NCI-H2171 treated with DMSO at 0.1 percent for 48 hours (cell line): ENCODE measurements at regions not wholly inside any gene's neighbourhood (a gene's known extent, or its start where the extent isn't known, plus 50 kb on each side); places are given as distances from the start of the nearest gene placed in this dataset.
"Not testable (repeated sequence)": the region's sequence is repeated elsewhere in the genome, so short reads cannot be mapped to it uniquely, and the experiment has no call there.

Experiments used
- DNase-seq: peaks from one replicate; lab custom pipeline; 2025; lab: John Stamatoyannopoulos, UW

DNA sequence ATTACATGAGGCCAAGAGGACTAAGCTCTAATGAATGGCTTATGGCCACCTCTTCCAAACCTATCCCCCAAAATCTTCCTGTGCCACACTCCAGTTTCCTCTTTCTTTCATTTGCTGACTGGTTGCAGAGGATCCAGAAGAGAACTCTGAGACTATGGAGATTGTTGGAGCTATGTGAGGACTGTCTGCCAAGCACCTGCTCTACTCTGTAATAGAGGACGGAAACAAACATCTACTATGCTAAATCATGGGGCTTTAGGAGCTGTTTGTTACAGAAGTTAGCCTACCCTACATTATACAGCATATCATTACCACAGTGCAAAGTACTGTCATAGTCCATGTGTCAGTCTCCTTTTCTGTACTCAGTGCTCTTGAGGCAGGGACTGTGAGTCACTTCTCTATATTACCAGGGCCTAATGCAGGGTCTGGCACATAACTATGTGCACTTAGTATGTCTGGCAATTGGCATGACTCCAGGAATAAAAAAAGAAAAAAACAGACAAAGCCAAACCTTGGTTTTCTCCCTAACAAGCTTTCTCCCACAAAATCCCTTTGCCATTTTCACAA, 95.1 kb downstream of the RPAP3 start:
- no peak for DNase-seq

DNA sequence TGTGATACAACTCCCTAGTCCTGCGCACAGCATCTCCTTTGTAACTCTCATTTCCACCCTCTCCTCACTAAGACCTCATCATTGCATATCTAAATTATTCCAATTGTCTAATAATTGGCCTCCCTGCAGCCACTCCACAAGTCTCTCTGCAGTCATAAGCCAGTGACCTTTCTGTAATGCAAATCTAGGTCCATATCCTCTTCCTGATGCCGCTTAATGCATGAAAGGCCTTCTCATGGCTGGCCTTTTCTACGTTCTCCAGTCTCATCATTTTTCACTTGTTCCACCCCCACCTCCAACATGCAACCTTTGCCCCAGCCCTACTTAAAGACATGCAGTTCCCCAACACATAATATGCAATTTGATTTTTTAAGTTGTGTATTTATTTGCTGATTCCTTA, 96.0 kb downstream of the RPAP3 start:
- DNase-seq = no peak

DNA sequence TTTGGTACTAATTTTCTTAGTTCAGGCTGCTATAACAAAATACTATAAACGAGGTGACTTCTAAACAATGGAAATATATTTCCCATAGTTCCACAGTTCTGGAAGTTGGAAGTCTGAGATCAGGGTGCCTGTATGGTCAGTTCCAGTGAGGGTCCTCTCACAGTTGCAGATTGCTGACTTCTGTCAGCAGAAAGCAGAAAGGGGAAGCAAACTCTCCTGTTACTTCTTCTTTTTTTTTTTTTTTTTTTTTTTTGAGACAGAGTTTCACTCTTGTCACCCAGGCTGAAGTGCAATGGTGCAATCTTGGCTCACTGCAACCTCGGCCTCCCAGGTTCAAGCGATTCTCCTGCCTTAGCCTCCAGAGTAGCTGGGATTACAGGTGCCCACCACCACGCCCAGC, 97.2 kb downstream of the RPAP3 start:
- not testable (repeated sequence) for DNase-seq

DNA sequence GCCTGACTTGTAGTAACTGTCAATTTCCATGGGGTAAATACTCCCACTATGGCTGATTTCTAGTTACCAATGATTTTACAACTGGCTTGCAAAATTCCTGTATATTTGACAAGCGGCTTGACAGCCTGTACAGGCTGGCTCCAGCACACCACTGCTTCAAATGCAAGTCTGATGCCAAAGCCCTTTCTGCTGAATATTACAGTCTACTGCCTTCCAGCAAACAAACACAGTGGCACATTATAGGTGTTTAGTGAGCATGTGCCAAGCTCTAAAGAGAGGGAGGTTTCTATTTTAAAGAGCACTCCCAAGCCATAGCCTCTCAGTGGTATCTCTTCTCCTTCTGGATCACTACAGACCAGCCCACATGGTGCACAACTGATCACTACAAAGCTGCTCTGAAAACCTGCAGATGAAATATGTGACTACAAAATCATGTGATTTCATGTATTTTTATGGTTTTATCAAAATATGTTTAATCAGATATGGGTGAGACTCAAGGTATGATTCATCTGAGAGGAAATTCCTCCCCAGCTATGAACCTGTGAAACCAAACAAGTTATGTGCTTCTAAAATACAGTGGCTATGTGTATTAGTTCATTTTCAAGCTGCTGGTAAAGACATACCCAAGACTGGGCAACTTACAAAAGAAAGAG, 101.5 kb downstream of the RPAP3 start:
- no peak for DNase-seq

DNA sequence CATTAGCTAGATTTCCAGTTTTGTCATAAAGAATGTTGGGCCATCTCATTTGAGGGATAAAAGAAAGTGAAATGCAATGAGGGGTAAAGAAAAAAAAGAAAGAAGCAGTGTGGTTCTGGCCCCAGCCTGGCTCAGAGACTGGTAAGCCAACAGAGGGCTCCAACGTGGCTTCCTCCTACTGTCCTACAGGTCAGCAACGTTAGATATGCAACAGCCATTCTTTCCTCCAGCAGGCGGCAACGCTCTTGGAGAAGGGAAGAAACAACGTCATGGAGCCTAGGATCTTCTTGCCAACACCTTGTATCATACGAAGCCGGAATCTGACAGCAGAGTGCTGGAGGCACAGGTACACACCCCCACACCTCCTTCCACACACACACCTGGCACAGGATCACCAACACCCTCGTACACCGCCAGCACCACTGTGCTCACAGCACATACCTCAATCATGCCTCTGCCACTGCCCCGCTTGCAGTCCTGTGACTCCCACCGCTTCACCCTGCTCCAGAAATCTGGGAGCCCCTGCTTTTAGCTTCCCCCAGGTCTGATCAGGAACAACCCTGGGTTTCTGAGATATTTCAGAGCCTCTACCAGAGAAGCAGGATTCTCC, 102.8 kb downstream of the RPAP3 start:
- no peak for DNase-seq

DNA sequence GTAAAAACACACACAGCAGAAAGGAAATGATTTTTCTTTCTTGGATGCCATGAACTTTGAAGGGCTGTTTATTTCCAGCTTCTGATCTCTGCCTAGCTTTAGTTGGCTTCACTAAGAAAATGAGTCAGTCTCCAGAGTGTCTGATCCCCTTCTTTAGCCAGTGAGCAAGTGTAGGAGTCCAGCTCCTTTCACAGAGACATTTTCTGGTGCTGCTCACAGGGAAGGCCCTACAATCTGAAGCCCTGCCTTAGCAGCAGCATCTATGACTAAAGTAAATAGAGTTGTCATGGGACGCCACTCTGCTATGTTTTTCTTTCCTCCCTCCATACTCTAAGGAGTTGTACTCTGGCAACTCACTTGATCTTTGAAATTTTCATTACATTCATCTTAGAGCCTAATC, 103.5 kb downstream of the RPAP3 start:
- DNase-seq = no peak

DNA sequence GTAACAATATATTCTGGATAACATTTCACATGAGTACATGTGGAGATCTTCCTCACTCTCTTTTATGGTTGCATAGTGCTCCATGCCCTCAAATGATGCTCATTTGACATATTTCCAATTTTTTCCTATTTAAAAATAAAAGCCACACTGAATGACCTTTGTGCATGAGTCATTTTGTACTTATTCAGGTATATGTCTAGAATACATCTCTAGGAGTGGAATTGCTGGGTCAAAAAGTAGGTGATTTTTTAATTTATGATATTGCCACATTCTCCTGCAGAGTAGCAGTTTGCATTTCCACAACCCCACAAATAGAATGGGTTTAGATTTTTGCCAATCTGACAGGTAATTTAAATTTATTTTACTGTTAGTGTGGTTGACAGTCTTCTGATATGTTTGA, 104.8 kb downstream of the RPAP3 start:
- no peak for DNase-seq

DNA sequence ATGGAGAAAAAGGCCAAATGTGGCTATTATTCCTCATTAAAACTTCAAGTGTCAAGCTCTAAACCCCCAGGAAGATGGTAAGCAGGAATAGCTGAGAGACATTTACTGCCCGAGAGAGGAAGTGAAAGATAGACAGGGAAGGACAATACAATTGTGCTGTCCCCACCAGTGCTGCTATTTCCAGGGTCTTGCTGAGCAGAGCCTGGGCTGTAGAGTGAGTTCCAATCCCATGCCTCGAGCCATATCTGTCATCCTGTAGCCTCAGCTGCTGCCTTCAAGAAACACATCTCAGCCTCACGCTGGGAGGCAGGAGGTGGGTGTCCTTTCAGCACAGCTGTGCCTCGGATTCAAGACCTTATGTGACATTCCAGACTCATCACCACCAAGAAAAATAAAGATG, 114.0 kb downstream of the RPAP3 start:
- DNase-seq = no peak

DNA sequence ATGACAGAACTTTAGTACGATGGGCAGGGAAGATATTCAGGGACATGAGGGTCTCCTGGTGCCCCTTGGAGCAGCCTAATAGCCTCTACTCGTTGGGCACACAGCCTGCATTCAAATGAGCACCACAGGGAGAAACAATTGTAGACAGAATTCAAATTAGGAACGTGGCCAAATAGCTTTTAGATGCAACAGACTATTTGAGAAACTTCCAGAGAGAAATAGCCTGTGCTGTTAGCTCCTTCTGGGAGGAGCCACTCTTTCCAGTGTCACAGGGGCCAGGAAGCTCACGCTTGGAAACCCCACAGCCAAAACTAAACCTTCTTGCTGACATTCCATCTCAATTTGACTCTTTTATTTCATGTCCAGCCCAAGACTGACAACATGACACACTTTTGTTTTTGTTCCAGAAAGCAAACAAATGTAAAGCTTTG, 114.5 kb downstream of the RPAP3 start:
- DNase-seq = no peak

DNA sequence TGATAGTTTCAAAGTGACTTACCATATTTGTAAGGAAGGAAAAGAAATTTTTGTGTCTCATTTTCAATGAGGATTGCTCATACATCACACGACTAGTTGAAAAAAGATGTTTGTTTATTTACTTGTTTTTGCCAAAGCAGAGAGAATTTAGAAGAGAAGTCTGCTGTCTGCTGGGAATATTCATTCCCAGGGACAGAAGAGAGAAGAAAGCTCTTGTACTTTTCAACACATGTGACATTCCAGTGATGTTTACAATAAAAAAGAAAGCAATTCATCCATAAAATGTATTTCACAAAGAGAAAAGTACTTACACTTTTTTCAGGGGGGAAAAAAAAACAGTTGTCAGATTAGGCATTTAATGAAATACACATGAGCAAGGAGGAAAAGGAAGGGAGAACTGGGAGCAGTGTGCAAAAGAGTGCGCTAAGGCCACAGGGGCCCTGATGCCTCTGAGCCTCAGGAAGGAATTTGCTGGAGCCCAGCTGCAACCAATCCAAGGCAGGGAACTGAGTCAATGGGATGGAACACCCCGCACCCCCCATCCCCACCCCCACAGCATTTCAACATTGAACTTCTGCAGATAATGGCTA, 115.0 kb downstream of the RPAP3 start:
- no peak for DNase-seq

DNA sequence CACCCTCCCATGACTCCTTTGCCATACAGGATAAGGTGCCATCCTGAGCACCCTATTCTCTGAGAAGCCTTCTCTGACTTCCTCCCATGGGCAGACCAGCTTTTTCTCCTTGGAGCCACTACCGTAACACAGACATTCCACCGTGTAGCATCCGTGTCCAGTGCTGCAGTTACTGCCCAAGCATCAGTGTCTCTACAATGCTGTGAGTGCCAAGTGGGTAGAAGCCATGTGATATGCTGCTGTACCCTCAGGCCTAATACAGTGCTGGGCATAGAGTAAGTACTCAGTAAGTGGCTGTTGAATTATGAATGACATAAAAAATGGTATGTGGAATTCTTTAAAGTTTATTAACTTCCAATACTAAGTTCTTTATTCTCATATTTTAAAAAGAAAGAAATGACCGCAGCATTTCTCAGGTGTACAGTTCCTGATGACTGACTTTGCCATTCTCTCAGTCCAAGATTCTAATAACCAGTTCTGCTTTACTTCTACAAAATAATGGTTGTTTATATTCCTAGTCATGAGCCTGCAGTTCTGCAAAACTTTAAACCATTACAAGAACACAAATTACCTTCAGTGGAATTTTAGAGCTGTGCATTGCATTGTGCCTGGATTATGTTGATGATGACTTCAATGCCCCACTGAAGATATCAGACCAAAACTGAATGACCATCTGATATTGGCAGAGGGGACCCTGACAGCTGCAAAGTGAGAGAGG, 118.7 kb downstream of the RPAP3 start:
- DNase-seq = no peak

DNA sequence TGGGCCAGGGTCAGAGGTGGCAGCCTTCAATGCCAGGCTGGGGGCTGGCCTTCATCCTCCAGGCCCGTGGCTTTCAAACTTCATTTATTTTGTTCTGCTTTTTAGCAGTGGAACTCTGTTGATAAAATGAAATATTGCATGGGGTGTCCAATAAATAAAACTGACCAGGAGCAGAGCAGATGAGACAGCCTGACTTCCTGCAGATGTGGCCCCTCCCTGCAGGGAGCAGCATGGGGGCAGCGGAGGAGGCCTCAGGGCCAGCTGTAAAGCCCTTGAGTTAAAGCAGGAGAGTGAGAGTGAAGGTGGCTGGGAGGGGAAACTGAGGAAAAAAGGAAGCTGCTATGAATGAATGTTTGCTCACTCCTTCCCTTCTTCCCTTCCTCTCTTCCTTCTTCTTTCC, 120.3 kb downstream of the RPAP3 start:
- DNase-seq = no peak

DNA sequence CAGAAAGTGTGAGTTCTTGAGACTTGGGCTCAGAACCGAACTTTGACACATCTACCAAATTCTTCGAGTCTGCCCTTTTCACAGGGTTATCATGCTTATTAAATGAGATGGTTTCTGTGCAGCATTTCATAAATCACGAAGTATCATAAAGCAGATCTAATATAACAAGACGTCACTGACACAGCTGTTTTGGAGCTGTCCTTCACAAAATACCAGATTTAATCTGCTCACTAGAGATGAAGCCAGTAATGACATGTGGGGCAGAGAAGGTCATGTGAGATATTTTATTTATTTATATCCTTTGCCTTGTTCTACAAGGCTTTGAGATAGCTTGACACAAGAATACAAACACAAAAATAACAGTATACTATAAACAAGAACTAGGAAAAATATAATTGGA, 127.0 kb downstream of the RPAP3 start:
- no peak for DNase-seq

DNA sequence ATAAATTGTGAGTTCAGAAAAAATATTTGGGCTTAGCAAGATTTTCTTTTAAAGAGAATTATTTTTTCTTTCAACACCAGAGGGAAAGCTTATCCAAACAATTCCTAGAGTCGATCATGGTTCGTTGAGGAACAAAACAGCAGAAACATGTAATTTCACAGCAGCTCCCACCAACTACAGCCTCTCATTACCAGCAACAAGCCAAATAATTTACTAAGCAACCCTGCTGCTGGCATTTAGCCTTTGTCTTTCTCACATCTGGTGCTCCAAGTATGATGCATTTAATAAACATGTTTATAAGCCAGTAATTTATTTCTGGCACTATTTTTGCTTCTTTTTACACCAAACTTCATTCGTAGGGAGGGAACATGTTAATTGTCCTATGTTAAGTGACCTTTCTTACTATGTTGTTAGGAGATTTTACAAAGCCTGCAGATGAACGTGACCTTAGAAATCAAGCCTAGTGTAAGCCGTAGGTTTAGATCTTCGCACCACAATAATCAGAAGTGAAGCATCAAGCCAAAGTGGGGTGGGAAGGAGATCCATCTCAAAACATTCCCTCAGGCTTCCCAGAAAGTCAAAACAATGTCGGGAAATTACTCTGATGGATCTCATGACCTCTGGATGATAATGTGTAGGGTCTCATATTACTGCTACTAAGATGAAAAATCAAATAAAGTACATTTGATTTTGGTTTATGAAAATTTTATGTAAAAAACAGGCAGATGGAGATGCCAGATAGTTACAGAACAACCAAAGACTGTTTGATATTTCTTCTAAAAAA, 128.4 kb downstream of the RPAP3 start:
- DNase-seq = no peak

DNA sequence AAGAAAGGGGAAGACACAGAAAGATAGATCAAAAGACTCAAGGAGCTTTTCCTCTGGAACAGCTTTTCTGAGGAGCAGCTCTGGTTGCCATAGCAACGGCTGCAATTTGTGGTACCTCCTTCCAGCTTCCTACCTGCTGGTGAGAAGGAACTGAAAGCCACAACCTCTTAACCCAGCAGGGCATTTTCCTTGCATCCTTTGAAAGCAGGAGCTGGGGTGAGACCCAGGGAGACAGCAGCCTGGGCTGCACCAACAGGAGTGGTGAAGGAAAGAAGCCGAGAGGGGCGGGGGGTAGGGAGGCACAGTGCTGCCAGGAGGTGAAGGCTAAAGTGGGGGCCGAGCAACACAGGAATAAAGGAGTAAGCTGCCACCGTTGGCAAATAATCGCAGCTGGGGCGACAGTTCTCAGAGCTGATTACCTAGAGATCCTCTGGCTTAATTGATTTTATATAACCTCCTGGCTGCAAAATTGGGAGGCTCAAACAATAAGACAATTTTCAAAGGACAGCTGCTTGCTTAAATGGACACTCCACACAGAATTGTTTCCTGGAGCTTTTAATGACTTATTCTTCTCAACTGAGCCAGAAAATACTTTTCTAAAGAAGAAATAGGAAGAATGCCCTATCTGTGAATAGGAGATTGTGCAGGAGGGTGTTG, 129.4 kb downstream of the RPAP3 start:
- DNase-seq = no peak

DNA sequence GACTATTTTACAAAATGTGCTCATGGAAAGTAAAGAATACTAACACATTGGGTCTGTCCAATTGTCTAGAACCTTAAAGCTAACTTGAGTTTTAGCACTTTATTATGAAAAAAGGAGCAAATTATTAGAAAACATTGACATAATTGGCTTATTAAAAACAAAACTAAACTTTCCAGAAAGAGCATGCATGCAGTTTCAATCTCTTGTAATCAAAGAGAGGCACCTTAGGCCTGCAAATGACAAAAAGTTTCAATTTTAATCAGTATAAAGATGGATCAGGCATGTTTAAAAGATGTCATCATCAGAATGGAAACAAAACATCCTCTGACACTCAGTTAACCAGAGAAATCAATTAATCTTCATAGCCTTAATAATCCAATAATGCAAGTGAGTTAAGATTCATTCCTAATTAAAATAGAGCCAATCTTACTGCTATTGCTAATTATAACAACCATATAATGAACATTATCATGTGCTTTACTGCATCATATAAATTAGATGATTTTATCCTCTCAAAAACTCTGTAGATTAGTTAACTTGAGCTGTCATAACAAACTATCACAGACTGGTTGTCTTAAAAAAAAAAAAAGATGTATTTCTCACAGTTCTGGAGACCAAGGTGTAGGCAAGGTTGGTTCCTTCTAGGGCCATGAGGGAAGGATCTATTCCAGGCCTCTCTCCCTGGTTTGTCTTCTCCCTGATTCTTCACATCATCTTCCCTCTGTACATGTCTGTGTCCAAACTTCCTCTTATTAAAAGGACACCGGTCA, 131.4 kb downstream of the RPAP3 start:
- DNase-seq = no peak

DNA sequence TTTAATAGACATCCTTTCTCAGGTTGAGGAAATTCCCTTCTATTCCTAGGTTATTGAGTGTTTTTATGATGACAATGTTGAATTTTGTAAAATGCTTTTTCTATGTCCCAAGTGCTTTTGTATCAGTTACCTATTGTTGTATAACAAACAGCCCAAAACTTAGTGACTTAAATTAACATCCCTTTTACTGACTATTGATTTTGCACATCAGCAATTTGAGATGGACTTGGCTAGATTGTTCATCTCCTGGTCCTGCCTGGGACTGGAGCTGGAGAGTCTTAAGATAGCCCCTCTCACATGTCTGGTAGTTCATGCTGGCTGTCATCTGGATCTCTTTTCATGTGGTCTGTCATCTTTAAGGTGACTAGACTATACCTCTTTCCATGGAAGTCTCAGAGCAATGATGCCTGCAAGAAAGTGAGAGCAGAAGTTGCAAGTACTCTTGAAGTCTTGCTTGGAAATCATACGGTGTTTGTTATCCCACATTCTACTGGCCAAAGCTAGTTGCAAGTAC, 132.6 kb downstream of the RPAP3 start:
- DNase-seq = no peak

DNA sequence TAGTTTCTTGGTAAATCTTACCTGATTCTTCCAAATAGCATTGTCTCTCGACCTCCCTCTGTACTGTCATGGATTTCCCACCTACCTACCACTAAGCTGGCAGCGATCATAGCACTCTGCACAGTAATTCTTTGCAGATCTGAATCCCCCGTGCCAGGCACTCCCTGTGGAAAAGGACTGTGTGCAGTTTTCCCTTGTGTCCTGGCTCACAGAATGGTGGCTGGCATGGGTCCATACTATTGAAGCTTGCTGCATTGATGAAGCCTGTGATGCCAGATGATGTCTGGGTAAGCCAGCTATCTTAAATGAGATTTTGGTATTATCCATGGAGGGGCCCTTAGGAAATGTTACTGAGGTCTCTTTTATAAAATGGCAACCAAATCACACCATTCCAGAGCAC, 135.7 kb downstream of the RPAP3 start:
- no peak for DNase-seq

DNA sequence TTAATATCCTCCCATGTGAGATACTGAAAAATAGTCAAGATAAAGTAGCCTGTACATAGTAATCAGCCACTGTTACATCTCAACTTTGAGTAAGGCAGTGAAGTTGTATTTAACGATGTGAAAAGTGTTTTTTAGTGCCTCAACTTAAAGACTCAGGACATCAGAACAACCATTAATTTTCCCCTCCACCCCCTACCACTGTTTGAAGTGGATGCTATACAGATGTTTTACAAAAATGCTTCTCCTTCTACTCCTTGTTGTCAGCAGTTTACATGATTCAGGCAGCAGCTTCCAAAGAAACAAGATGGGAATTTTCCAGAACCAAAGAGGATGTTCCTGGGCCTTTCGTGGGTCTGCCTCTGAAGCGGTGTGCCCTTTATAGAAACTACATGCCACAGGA, 143.6 kb downstream of the RPAP3 start:
- DNase-seq = no peak

DNA sequence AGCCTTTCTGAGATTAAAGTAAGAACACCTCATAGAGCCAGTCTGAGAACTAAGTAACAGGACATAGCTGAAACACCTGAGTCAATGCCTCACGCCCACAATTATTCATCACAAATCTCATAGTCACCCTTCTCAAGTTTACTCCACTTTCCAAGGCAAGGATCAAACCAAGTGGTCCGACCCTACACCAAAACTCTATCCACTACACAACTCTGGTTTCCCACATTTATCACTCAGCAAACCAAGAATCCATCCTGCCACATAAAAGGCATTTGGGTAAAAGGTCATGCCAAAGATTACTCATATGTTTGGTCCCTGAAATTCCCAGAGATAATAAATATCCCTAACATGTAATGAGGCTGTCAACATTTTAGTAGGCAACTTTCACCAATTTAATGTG, 144.1 kb downstream of the RPAP3 start:
- DNase-seq = no peak

DNA sequence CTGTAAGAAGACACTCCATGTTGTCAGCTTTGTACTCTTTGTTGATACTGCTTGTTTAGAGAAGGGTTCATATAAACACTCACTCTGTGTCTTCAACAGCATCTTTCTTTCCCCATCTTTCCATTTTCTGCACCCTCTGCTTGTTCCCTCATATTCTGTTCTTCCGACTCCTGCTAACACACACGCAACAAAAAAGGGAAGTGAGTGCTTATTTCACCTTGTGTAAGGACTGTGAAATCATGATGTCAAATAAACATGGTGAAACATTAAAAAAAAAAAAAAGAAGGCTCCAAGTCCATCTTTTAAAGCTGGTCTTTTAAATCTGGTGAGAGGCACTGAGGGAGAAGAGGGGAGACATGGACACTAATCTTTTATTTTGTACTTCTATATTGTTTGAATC, 145.4 kb downstream of the RPAP3 start:
- DNase-seq = no peak
